ENCODE measurements at regions not wholly inside any gene's neighbourhood (a gene's known extent, or its start where the extent isn't known, plus 50 kb on each side); places are given as distances from the start of the nearest gene placed in this dataset.

DNA sequence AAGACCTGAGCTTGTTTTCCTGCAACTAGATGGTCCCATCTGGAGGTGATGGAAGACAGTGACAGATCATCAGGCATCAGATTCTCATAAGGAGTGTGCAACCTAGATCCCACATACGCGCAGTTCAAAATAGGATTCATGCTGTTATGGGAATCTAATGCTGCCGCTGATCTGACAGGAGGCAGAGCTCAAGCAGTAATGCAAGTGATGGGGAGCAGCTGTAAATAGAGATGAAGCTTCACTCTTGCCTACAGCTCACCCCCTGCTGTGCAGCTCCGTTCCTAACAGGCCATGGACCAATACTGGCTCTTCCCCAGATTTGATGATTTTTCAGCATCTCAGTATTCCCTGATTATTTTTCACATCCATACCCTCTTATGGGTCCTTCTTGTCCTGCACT lies 208.4 kb upstream of the RXFP2 start:
- Histone ChIP-seq H3K4me1 (replicated peaks in 1 of 4; ENCODE audit: control insufficient read depth in 3 of 4, insufficient read depth in 4 of 4, low read length in 3 of 4) (no peaks in the 10 kb centered on the region), H4K8ac (ENCODE audit: extremely low read depth, insufficient read depth, low read length) (no peak overlapping the region), H4K91ac (replicated peaks; ENCODE audit: insufficient read length, low read length) (no peak overlapping the region), H3K56ac (replicated peaks; ENCODE audit: insufficient read length, low read depth, low read length) (no peak overlapping the region), H3K4me2 (ENCODE audit: insufficient read depth in 1 of 2, low read depth in 2 of 2, low read length in 2 of 2) (no peak overlapping the region), H3K4ac (replicated peaks; ENCODE audit: insufficient read length, low read depth, low read length) (no peak overlapping the region), H2AK5ac (ENCODE audit: low read depth, low read length) (no peak overlapping the region), H3K14ac (ENCODE audit: insufficient read length) (no peak overlapping the region), H3K9ac (replicated peaks in 1 of 4; ENCODE audit: extremely low read depth in 1 of 4, low read depth in 3 of 4, low read length in 3 of 4) (no peak overlapping the region), H3K23me2 (ENCODE audit: low read depth, low read length) (no peaks in the 10 kb centered on the region), H2BK120ac (replicated peaks; ENCODE audit: low read depth, low read length) (no peak overlapping the region), H2BK20ac (ENCODE audit: low read length) (no peak overlapping the region), H2BK5ac (ENCODE audit: low read depth, low read length) (no peak overlapping the region), H3K79me1 (ENCODE audit: low read depth, low read length) (no peaks in the 10 kb centered on the region), H2BK15ac (ENCODE audit: low read length) (no peak overlapping the region), H3K27me3 (replicated peaks in 1 of 4; ENCODE audit: control insufficient read depth in 3 of 4, extremely low read depth in 1 of 4, insufficient read depth in 3 of 4, low read length in 3 of 4) (no peaks in the 10 kb centered on the region), H2BK12ac (ENCODE audit: low read depth, low read length) (no peak overlapping the region), H3K36me3 (ENCODE audit: control insufficient read depth in 2 of 4, insufficient read depth in 4 of 4, low read length in 3 of 4) (no peaks in the 10 kb centered on the region), H4K5ac (ENCODE audit: insufficient read length, low read depth, low read length) (no peak overlapping the region), H3K18ac (ENCODE audit: extremely low read depth, low read length) (no peak overlapping the region), H3K79me2 (ENCODE audit: control insufficient read depth in 1 of 2, insufficient read depth in 2 of 2, low read length in 2 of 2) (no peaks in the 10 kb centered on the region), H4K20me1 (replicated peaks in 1 of 2; ENCODE audit: control insufficient read depth in 1 of 2, insufficient read depth in 2 of 2, low read length in 2 of 2) (no peaks in the 10 kb centered on the region), H3K27ac (ENCODE audit: low read depth, low read length) (no peak overlapping the region), H3K4me3 (ENCODE audit: extremely low read depth in 1 of 4, insufficient read depth in 2 of 4, low read depth in 3 of 4, low read length in 4 of 4) (no peak overlapping the region), H3K23ac (ENCODE audit: insufficient read length) (no peak overlapping the region), H3K9me3 (ENCODE audit: insufficient read depth in 2 of 2, low read depth in 1 of 2, low read length in 1 of 2) (no peaks in the 10 kb centered on the region), H2AFZ (ENCODE audit: low read length) (no peak overlapping the region)
- POLR2A ChIA-PET (ENCODE audit: partially characterized antibody), result no interaction called here
- FAIRE-seq (no peak), DNase-seq (ENCODE audit: low read depth in 1 of 2, low spot score in 2 of 2) (no peak)
- CTCF ChIA-PET (ENCODE audit: partially characterized antibody), result interaction anchor here (0.6 to 0.9 kb wide), 2 partner anchors 14 to 42 kb away, joined by 3 read pairs; no protein-coding TSS in a partner anchor
- WGBS, 2 experiments (ENCODE audit: extremely low coverage in 1 of 2, insufficient coverage in 1 of 2, insufficient read length in 1 of 2, insufficient replicate concordance in 2 of 2, low coverage in 1 of 2, low lambda C conversion rate in 2 of 2, missing lambda C conversion rate in 1 of 2), result 92% methylated on average over 4 of the region's 4 CpGs; no CpG with 5 or more reads in 1 of the 2 experiments
- no peak for TF ChIP-seq CHD2 (IDR thresholded peaks at IDR 0.05; ENCODE audit: low read length)
- no peak for TF ChIP-seq TBP (IDR thresholded peaks at IDR 0.05; ENCODE audit: low read depth, low read length)
- no peak for TF ChIP-seq BACH1 (IDR thresholded peaks at IDR 0.05; ENCODE audit: low read length)
- TF ChIP-seq SP1 (IDR thresholded peaks at IDR 0.05; ENCODE audit: low read depth, low read length), result no peak
- no peak for TF ChIP-seq CEBPB (IDR thresholded peaks at IDR 0.05; ENCODE audit: low read depth, low read length)
- no peak for TF ChIP-seq RBBP5 (IDR thresholded peaks at IDR 0.05; ENCODE audit: borderline replicate concordance, low read depth, low read length)
- TF ChIP-seq USF2 (IDR thresholded peaks at IDR 0.05; ENCODE audit: low read length), result no peak
- TF ChIP-seq PHF8 (conservative IDR thresholded peaks at IDR 0.05; ENCODE audit: low read depth, low read length), result no peak
- TF ChIP-seq, protein P1, sequence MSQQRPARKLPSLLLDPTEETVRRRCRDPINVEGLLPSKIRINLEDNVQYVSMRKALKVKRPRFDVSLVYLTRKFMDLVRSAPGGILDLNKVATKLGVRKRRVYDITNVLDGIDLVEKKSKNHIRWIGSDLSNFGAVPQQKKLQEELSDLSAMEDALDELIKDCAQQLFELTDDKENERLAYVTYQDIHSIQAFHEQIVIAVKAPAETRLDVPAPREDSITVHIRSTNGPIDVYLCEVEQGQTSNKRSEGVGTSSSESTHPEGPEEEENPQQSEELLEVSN (IDR thresholded peaks at IDR 0.05), result no peak
- TF ChIP-seq POU5F1 (IDR thresholded peaks at IDR 0.05; ENCODE audit: low read depth, low read length), result no peak
- no peak for TF ChIP-seq TEAD4 (IDR thresholded peaks at IDR 0.05; ENCODE audit: low read depth, low read length)
- no peak for TF ChIP-seq HDAC2 (IDR thresholded peaks at IDR 0.05; ENCODE audit: borderline replicate concordance in 1 of 2, low read depth in 2 of 2, low read length in 2 of 2)
- TF ChIP-seq HDAC6 (IDR thresholded peaks at IDR 0.05; ENCODE audit: low read depth, low read length), result no peak
- TF ChIP-seq ASH2L (IDR thresholded peaks at IDR 0.05; ENCODE audit: low read length), result no peak
